H9 (cell line): ENCODE measurements at regions not wholly inside any gene's neighbourhood (a gene's known extent, or its start where the extent isn't known, plus 50 kb on each side); places are given as distances from the start of the nearest gene placed in this dataset.

Source experiments
- DNase-seq: peaks from one replicate; pipeline ENCODE4 v3.0.0-alpha.2; 2017
- H2AFZ ChIP-seq: one replicate; pipeline ENCODE4 v1.6.1; 2013; ENCODE audit warnings: mild to moderate bottlenecking, low read length, control low read depth, moderate library complexity
- H2AK5ac ChIP-seq: 2 replicates; pipeline ENCODE4 v1.6.1; 2013; ENCODE audit warnings: low read length, control low read depth, mixed read lengths; ENCODE audit not compliant: insufficient read length
- H2BK120ac ChIP-seq: one replicate; pipeline ENCODE4 v1.6.1; 2013; ENCODE audit warnings: low read depth, mild to moderate bottlenecking, low read length, control low read depth, inconsistent platforms; ENCODE audit not compliant: poor library complexity, severe bottlenecking
- H2BK12ac ChIP-seq: 2 replicates; pipeline ENCODE4 v1.6.1; 2013; ENCODE audit warnings: low read length, control low read depth, mixed read lengths, low read depth; ENCODE audit not compliant: insufficient read length
- H2BK15ac ChIP-seq: 2 replicates; pipeline ENCODE4 v1.6.1; 2013; ENCODE audit warnings: low read depth, low read length, control low read depth
- H2BK20ac ChIP-seq: one replicate; pipeline ENCODE4 v1.6.1; 2013; ENCODE audit warnings: low read depth, mild to moderate bottlenecking, low read length, control low read depth, inconsistent platforms; ENCODE audit not compliant: poor library complexity, severe bottlenecking
- H2BK5ac ChIP-seq: 2 replicates; pipeline ENCODE4 v1.6.1; 2013; ENCODE audit warnings: low read length, control low read depth, mixed read lengths; ENCODE audit not compliant: insufficient read length
- H3K14ac ChIP-seq: 2 replicates; pipeline ENCODE4 v1.6.1; 2013; ENCODE audit warnings: low read length, control low read depth; ENCODE audit not compliant: insufficient read depth
- H3K18ac ChIP-seq: 2 replicates; pipeline ENCODE4 v1.6.1; 2013; ENCODE audit warnings: low read depth, mild to moderate bottlenecking, mixed read lengths, low read length, control low read depth; ENCODE audit not compliant: insufficient read length
- H3K23ac ChIP-seq: 2 replicates; pipeline ENCODE4 v1.6.1; 2013; ENCODE audit warnings: low read length, control low read depth, mixed read lengths, low read depth; ENCODE audit not compliant: insufficient read length
- H3K23me2 ChIP-seq: 2 replicates; pipeline ENCODE4 v1.6.1; 2013; ENCODE audit warnings: low read depth, mild to moderate bottlenecking, mixed read lengths, low read length, control low read depth; ENCODE audit not compliant: insufficient read length, poor library complexity, severe bottlenecking
- H3K27ac ChIP-seq: 2 replicates; pipeline ENCODE4 v1.5.1; 2013; ENCODE audit warnings: low read length, control low read depth, mixed read lengths, low read depth; ENCODE audit not compliant: insufficient read length
- H3K27me3 ChIP-seq: 2 replicates; pipeline ENCODE4 v1.6.1; 2013; ENCODE audit warnings: low read length, control low read depth, inconsistent platforms; ENCODE audit not compliant: insufficient read depth
- H3K4ac ChIP-seq: 2 replicates; pipeline ENCODE4 v1.6.1; 2013; ENCODE audit warnings: low read depth, mild to moderate bottlenecking, control low read depth, inconsistent platforms, low read length, moderate library complexity
- H3K4me1 ChIP-seq: 2 replicates; pipeline ENCODE4 v1.6.1; 2013; ENCODE audit warnings: low read length, control low read depth, inconsistent platforms; ENCODE audit not compliant: insufficient read depth
- H3K4me2 ChIP-seq: 2 replicates; pipeline ENCODE4 v1.6.1; 2013; ENCODE audit warnings: low read length, control low read depth, mixed read lengths; ENCODE audit not compliant: insufficient read length, insufficient read depth
- H3K56ac ChIP-seq: 2 replicates; pipeline ENCODE4 v1.6.1; 2013; ENCODE audit warnings: low read depth, mild to moderate bottlenecking, mixed read lengths, low read length, control low read depth; ENCODE audit not compliant: insufficient read length
- H3K79me1 ChIP-seq: 2 replicates; pipeline ENCODE4 v1.6.1; 2013; ENCODE audit warnings: low read depth, mild to moderate bottlenecking, moderate library complexity, low read length, control low read depth, inconsistent platforms; ENCODE audit not compliant: insufficient read depth, poor library complexity, severe bottlenecking
- H3K79me2 ChIP-seq: 2 replicates; pipeline ENCODE4 v1.6.1; 2013; ENCODE audit warnings: low read length, control low read depth, inconsistent platforms; ENCODE audit not compliant: insufficient read depth
- H3K9ac ChIP-seq: 2 replicates; pipeline ENCODE4 v1.6.1; 2013; ENCODE audit warnings: low read length, control low read depth, mixed read lengths; ENCODE audit not compliant: insufficient read length; ENCODE audit errors: extremely low read depth
- H3K9me3 ChIP-seq: one replicate; pipeline ENCODE4 v1.6.1; 2013; ENCODE audit warnings: low read depth, low read length, inconsistent platforms; ENCODE audit not compliant: control insufficient read depth
- H3T11ph ChIP-seq: one replicate; pipeline ENCODE4 v1.6.1; 2013; ENCODE audit warnings: mild to moderate bottlenecking, low read length, control low read depth, inconsistent platforms
- H4K20me1 ChIP-seq: one replicate; pipeline ENCODE4 v1.6.1; 2013; ENCODE audit not compliant: control insufficient read depth, insufficient read length, insufficient read depth
- H4K5ac ChIP-seq: 2 replicates; pipeline ENCODE4 v1.6.1; 2013; ENCODE audit warnings: low read depth, mild to moderate bottlenecking, mixed read lengths, low read length, control low read depth; ENCODE audit not compliant: insufficient read length
- H4K8ac ChIP-seq: replicated peaks from 2 replicates; pipeline ENCODE4 v1.6.1; 2013; ENCODE audit warnings: low read length, control low read depth, mixed read lengths, low read depth; ENCODE audit not compliant: insufficient read length
- H4K91ac ChIP-seq: 2 replicates; pipeline ENCODE4 v1.6.1; 2013; ENCODE audit warnings: low read depth, mild to moderate bottlenecking, moderate library complexity, mixed read lengths, low read length, control low read depth; ENCODE audit not compliant: insufficient read length
- H3K27ac Mint-ChIP-seq, 3 experiments: 2 replicates in 2 of 3; 3 replicates in 1 of 3; pipeline ENCODE4 v1.8.0; 2020 to 2021; ENCODE audit warnings: mixed read lengths in 3 of 3, mild to moderate bottlenecking in 1 of 3, moderate library complexity in 1 of 3
- H3K27me3 Mint-ChIP-seq: 2 replicates; pipeline ENCODE4 v1.8.0; 2021; ENCODE audit warnings: low read depth, mild to moderate bottlenecking, moderate library complexity, mixed read lengths
- H3K36me3 Mint-ChIP-seq, 3 experiments: 2 replicates in 2 of 3; 3 replicates in 1 of 3; pipeline ENCODE4 v1.8.0; 2020 to 2021; ENCODE audit warnings: low read depth in 3 of 3, mixed read lengths in 3 of 3; ENCODE audit not compliant: insufficient read depth in 1 of 3
- H3K4me1 Mint-ChIP-seq, 2 experiments: 2 replicates each; pipeline ENCODE4 v1.8.0; 2020; ENCODE audit warnings: mixed read lengths in 2 of 2
- H3K4me3 Mint-ChIP-seq, 2 experiments: 2 replicates in 1 of 2; 3 replicates in 1 of 2; pipeline ENCODE4 v1.8.0; 2020 to 2021; ENCODE audit warnings: mild to moderate bottlenecking in 2 of 2, mixed read lengths in 2 of 2, moderate library complexity in 1 of 2
- H3K9me3 Mint-ChIP-seq, 2 experiments: 2 replicates in 1 of 2; 3 replicates in 1 of 2; pipeline ENCODE4 v1.8.0; 2020; ENCODE audit warnings: mild to moderate bottlenecking in 2 of 2, mixed read lengths in 2 of 2, moderate library complexity in 1 of 2
- CTCF ChIP-seq: fragments of 200-600 bp; sonication (generic); conservative IDR thresholded peaks from 3 replicates; pipeline ENCODE4 v1.8.0; 2021; ENCODE audit warnings: antibody characterized with exemption, mild to moderate bottlenecking
- WGBS: extraction: QIAGEN DNeasy Blood & Tissue Kit; methylation state at CpG from one replicate; pipeline ENCODE4 v1.1.7; 2013; ENCODE audit warnings: missing lambda C conversion rate, low lambda C conversion rate, mixed read lengths; ENCODE audit not compliant: insufficient read length; ENCODE audit errors: extremely low coverage; 5-methylcytosine and 5-hydroxymethylcytosine counted together

- H4K8ac ChIP-seq = no peak overlapping the region
- no peak overlapping the region for H2BK15ac ChIP-seq
- Mint-ChIP-seq H3K4me1 (peaks cover 14 to 16% of the 10 kb centered on the region in 2 experiments), H3K27me3 (no peaks in the 10 kb centered on the region), H3K36me3 (no peaks in the 10 kb centered on the region), H3K27ac (no peak overlapping the region), H3K4me3 (no peak overlapping the region), H3K9me3 (0 out of 5 replicates have a peak, but pooled peaks cover 0 to 2% of the 10 kb centered on the region in 2 experiments)
- no peak overlapping the region for H2AFZ ChIP-seq
- no peak for DNase-seq
- no peak overlapping the region for H3K14ac ChIP-seq
- H4K91ac ChIP-seq = no peak overlapping the region
- H4K5ac ChIP-seq = no peak overlapping the region
- H4K20me1 ChIP-seq = no peaks in the 10 kb centered on the region
- H3K4me1 ChIP-seq = no peaks in the 10 kb centered on the region
- no peak overlapping the region for H3K4me2 ChIP-seq
- WGBS = no CpG with 5 or more reads among the region's 2 CpGs
- H2BK5ac ChIP-seq = no peak overlapping the region
- H3K18ac ChIP-seq = no peak overlapping the region
- H3K9me3 ChIP-seq = no peaks in the 10 kb centered on the region
- no peak overlapping the region for H2BK12ac ChIP-seq
- H3K27me3 ChIP-seq = no peaks in the 10 kb centered on the region
- no peak overlapping the region for H3K4ac ChIP-seq
- no peak overlapping the region for H3K27ac ChIP-seq
- no peaks in the 10 kb centered on the region for H3K23me2 ChIP-seq
- H3K9ac ChIP-seq = no peak overlapping the region
- no peak overlapping the region for H2BK20ac ChIP-seq
- no peak overlapping the region for H2AK5ac ChIP-seq
- no peak for TF ChIP-seq CTCF
- H3K23ac ChIP-seq = no peak overlapping the region
- H3K79me1 ChIP-seq = no peaks in the 10 kb centered on the region
- H3T11ph ChIP-seq = no peak overlapping the region
- no peaks in the 10 kb centered on the region for H3K79me2 ChIP-seq
- H2BK120ac ChIP-seq = no peak overlapping the region
- H3K56ac ChIP-seq = no peak overlapping the region
Measured at GRCh38 chr3:148332509-148332908, 365.2 kb upstream of the AGTR1 start.
